NCI-H146 (cell line): ENCODE measurements at regions not wholly inside any gene's neighbourhood (a gene's known extent, or its start where the extent isn't known, plus 50 kb on each side); places are given as distances from the start of the nearest gene placed in this dataset.
"Not testable (repeated sequence)": the region's sequence is repeated elsewhere in the genome, so short reads cannot be mapped to it uniquely, and the experiment has no call there.

Experiments
- DNase-seq: peaks from one replicate; lab custom pipeline; 2025; lab: John Stamatoyannopoulos, UW

DNA sequence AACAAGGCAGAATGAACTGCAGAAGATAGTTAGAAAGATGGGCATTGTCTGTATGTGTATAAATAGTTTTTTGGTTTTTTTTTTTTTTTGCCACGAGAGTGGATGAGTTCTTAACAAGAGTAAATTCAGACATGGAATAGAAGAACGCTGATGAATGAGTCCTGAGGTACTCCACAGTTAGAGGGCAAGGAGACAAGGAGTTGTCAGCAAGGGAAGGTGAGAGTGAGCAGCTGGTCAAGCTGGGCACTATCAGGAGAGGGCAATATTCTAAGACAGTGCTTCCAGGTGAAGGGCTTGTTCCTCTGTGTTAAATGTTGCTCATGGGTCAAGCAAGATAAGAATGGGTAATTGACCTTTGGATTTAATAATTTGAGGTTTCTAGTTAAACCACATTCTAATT, 138.6 kb upstream of the FAM78B start:
- DNase-seq: no peak

- no peak for DNase-seq
These were observed 140.7 kb upstream of the FAM78B start for GRCh38 chr1:166307261-166308188.

DNA sequence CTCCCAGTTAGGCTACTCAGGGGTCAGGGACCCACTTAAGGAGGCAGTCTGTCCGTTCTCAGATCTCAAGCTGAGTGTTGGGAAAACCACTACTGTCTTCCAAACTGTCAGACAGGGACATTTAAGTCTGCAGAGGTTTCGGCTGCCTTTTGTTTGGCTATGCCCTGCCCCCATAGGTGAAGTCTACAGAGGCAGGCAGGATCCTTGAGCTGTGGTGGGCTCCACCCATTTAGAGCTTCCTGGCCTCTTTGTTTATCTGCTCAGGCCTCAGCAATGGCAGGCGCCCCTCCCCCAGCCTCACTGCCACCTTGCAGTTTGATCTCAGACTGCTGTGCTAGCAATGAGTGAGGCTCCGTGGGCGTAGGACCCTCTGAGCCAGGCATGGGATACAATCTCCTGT, 149.5 kb upstream of the FAM78B start:
- DNase-seq: not testable (repeated sequence)

DNA sequence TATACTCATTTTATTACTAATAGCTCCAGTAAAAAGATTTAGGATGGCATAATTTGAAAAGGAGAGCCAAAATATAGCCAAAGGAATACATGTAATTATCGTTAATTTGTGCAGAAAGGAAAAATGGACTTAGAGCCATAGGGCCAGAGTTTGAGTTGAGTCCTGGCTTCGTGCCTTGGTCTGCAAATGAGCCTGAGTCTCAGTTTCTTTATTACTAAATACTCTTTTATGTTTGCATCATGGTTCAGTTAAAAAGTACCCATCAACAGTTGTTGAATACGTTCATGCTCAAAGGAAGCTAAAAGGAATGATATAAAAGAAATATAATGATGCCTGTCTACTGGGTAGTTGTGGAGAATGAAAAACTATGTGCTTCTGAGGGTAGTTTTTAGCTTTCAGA, 155.7 kb upstream of the FAM78B start:
- DNase-seq: no peak

DNA sequence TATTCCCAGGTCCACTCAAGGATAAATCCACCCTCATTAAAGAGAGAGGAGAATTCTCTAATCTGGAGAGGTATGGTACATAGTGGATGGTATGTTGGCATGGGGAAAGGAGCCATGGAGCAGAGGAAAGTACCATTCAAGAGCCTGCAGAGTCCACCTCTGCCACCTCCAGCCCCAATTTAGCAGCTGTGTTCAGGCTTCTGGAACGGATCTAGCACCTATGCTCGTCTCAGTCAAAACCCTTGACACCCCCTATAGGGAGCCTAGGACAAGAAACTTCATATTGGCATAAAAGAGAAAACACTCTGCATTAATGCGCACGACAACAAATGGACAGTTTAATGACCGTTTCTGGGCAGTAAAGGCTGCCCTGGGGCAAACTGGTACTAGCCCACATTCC, 161.1 kb upstream of the FAM78B start:
- DNase-seq: no peak

- no peak for DNase-seq
These were observed 162.2 kb upstream of the FAM78B start for GRCh38 chr1:166328956-166329355.

DNA sequence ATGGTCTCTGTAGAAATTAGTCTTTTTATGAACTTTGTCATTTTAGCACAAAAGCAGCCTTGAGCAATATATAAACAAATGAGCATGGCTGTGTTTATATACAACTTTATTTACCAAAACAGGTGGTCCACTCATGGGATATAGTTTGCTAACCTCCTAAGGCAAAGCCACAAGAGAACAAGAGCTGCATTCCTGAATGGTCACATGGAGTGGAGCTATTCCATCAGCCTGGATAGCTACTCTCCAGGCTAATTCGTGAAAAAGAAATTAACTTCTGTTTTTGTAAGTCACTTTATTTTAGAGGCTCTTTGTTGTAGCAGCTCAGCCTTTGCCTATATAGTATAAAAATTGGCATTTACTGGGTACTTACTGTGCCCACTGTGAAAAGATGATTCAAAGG, 163.3 kb upstream of the FAM78B start:
- DNase-seq: no peak

- no peak for DNase-seq
These were observed 171.3 kb upstream of the FAM78B start for GRCh38 chr1:166338105-166338504.

GRCh38 chr1:166340709-166341108, 173.9 kb upstream of the FAM78B start:
- DNase-seq: no peak

DNA sequence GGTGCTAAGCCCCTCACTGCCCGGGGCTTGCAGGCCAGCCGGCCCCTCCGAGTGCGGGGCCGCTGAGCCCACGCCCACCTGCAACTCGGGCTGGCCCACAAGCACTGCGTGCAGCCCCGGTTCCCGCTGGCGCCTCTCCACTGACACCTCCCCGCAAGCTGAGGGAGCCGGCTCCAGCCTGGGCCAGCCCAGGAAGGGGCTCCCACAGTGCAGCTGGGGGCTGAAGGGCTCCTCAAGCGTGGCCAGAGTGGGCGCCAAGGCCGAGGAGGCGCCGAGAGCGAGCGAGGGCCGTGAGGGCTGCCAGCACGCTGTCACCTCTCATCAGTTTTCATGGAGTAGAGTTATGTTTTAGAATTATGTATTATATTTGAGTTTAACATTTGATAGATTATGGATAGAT, 176.5 kb upstream of the FAM78B start:
- no peak for DNase-seq

- DNase-seq: no peak
These were observed 183.7 kb upstream of the FAM78B start for GRCh38 chr1:166350490-166350889.

DNA sequence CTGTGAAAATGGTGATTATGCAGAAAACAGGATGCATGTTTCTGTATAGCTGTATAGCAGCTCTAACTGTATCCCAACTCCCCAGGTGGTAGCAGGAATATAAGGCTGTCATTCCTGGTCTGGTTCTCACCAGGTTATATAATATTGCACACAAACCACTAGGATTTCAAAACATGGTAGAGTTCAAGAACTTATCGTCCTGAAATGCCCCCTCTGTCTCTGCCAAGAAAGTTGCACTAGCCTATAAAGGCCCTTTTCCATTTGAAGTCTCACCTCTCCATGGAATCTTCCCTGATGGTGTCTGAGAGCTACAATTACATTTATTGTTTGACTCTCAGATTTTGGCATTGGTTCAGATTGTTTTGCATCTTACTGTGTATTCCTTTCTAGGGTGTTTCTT, 184.9 kb upstream of the FAM78B start:
- DNase-seq: no peak

DNA sequence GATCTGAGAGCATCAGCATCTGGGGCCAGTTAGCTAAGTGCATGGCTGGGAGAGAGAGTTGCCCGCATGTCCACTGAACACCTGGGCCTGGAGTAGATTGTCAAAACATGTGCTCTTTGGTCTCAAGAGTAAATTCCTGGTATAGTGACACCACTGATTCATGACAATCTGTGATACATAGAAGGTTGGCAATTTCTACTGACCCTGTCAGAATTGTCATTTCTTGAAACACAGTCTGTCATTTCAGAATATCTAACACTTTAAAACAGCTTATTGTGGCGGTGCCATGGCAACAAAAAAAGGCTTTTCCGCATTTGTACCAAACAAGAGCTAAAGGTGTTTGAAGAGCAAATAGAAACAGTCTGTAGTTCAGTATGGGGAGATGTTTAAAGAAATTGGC, 186.4 kb upstream of the FAM78B start:
- DNase-seq: no peak

DNA sequence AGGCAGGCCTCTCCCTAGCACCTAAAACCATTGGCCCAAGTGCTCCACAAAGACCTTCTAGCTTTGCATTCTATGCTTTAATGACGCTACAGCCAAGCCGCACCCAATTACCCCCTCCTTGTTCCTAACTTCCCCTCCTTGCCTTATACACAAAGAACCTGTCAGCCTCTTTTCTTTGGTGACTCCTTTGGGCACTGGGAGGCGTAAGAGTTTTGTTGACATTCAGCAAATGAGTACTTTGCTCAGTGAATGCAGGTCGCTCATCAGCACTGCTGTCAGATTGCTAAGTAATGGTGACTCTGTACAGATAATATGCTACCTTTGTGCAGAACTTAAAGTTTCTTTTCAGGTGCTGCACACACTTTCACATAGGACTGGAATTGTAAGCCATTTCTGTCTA, 187.6 kb upstream of the FAM78B start:
- no peak for DNase-seq

GRCh38 chr1:166365081-166365480, 198.3 kb upstream of the FAM78B start:
- no peak for DNase-seq

DNA sequence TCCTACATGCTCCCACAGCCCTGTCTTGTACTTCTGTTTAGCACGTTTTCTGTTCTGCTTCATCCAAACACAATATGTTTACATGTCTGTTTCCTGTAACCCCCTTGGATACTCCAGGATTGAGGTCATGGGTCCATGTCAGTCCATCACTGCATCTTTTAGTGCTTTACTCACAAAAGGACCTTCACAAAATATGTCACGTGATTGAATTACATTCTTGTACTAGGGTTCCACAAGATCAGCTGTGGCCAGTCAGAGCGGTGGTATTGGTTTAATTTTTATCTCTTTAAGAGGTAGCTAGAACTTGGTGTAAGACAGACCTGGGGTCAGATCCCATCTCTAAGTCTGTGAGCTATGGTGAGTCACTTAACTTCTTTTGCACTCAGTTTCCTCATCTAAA, 201.2 kb upstream of the FAM78B start:
- no peak for DNase-seq

DNA sequence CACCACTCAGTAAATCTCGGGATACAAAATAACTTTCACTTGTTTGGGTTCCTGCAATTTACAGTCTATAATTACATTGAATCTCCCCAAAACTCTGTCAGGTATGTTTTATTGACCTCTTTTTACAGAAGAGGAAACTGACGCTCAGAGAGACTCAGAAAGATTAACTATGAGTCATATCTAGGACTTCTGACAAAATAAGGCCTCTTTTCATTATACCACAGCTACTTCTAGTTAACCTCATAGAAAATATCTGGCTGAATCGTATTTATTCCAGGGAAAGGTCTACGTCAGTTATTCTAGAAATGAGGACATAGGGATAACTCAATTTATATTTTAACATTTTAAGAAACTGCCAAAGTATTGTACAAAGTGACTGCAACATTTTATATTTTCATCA, 211.1 kb upstream of the FAM78B start:
- DNase-seq: no peak

- no peak for DNase-seq
These were observed 212.0 kb upstream of the FAM78B start for GRCh38 chr1:166378805-166379204.

DNA sequence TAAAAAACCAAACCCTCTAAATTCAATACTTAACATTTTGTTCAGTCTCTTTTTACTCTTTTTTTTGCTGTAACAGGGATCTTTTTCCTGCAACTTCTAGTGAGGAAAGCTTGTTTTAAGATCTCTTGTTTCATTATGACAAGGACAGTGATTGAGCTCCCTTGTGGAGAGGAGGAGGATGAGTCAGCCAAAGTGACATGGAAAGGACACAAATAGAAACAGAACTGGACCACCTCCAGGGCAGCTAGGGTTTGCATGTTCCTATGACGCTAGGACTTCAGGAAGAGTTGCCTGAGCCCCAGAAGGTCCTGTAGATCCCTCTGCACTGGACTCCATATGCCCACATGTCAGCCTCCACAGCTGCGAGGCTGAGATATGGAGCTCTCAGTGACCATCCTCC, 212.6 kb upstream of the FAM78B start:
- no peak for DNase-seq

GRCh38 chr1:166383137-166383536, 216.3 kb upstream of the FAM78B start:
- no peak for DNase-seq

DNA sequence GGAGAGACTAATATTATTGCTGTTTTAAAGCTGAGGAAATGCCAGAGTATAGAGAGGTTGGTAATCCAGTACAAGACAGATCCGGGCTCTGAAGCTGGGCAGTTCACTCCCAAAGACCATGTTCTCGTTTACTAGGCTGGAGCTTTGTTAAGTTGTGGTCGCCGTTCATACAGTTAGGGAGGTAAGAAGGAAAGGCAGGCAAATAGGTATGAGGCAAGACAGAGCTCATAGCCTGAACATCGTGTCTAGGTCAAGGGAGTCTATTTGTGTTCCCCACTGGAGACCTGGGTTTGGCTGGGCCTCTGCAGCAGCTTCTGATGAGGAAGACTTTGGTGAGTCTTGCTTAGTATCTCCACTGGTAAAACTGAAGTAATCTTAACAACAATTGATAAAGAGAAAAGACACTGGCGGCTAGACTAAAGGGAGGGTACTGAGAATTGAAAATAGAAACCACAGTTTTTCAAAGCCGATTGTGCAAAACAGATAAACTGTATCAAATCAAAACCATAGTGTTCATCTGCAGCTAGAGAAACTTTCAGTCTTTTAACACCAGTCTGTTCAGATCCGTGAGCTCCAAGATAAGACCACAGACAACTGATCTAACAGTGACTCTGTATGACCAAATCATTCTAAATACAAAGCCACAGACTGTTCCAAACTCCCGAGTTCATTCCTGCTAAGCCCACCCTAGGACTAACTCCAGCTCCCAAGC, 217.0 kb upstream of the FAM78B start:
- DNase-seq: no peak

GRCh38 chr1:166384948-166385347, 218.1 kb upstream of the FAM78B start:
- no peak for DNase-seq

DNA sequence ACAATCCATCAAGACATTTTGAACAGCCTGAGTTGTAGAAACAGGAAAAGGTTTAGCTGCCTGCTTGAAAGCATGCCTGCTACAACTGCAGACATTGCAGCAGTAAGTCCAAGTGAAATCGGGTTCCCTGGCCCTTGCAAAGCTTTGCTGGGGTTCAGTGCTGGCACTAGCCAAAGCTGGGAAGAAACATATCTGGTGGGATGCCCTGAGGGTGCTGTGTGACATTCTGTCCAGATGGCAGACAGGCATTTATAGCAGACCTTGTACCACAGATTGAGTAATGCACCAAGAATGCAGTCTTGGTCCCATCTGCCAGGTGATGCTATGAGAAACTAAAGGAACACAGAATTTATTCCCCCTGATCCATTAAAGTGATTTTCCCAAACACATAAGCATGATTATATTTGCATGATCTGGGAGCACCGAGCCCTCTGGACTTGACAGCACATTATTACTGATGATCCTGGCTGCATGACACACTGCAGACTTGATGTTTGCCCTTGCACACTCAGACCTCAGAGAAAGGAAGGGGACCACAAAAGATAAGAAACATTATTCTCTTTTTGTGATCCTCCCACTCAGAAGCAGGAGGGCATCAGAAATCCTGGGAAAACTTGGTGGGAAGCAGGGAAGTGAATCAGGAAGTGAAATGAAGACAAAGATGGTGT, 223.7 kb upstream of the FAM78B start:
- DNase-seq: no peak
